SHP77 (cell line): ENCODE measurements at regions not wholly inside any gene's neighbourhood (a gene's known extent, or its start where the extent isn't known, plus 50 kb on each side); places are given as distances from the start of the nearest gene placed in this dataset.

Experiments used
- DNase-seq, 2 experiments: peaks; one replicate each; lab custom pipeline; 2025; lab: John Stamatoyannopoulos, UW

DNA sequence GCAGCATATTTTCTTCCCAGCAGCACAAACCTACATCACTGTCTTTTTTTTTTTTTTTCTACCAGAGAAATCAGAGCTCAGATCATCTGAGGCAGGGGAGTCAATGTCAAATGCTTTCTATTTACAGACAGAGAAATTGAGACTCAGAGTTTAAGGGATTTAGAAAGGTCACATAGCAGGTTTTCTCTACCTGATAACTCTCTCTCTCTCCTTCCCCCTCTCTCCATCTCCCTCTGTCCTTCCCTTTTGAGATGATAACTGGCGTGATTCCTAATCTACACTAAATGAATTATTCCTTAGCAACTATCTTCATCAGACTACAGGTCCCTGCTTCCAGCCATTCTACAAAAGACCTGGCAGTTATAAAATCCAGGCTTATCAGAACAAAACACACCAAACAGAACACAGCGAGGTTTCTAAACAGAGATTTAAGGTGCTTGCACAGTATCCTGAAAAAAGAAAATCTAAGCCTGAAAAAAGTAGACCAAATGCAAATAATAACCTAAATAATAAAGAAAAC is 161.6 kb upstream of the PKDCC start:
- no peak for DNase-seq

DNA sequence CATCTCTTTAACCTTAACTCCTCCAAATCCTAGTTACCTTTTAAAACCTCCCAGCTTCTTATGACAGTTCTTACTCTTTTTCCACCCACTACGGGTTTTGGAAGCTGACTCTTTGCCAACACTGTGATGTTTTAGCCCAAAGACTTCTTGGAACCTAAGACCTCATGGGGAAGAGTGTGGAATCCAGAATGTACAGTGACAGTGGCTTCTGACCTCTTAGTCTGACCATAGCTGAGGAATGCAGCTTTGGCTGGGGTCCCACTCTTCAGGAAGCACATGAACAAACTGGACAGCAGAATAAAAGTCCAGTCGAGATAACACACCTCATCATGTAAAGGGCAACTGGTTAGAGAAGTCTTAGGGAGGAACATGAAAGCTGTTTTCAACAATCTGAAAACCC is 161.1 kb upstream of the PKDCC start:
- DNase-seq, result no peak

DNA sequence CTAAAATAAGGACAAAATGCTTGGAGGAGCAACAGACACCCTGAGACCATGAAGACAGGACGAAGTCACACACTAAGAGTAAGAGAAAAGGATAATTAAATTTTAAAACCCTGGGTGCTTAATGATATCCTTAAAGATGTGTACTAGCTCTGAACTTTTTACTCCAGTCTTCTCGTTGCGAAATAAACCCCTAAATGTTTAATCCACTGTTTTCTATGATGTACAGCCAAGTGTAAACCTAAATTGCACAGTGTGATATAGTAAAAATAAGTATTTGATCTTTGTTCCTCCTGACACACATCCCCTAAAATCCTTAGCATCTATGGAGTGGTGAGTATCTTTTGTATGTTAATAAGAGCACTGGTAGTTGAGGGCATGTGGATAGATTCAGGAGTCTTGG is 157.5 kb upstream of the PKDCC start:
- DNase-seq, result no peak

DNA sequence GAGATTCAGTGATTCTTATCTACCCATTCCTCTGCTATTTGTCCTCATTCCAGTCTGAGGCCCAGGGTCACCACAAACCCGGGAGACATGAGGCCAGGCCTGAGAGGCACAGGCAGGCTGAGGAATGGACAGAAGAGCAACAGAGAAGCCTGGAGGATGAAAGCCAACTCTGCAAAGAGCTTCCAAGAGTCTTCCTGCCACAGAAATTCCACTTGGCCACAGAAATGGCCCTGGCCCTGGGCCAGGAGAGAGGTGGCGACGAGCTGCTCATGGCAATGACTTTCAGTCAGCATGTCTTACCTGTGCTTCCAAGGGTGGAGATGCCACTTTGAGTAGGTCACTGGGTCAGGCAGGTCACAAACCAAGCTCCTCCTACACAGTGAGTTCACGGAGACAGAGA is 155.3 kb upstream of the PKDCC start:
- DNase-seq, result no peak

DNA sequence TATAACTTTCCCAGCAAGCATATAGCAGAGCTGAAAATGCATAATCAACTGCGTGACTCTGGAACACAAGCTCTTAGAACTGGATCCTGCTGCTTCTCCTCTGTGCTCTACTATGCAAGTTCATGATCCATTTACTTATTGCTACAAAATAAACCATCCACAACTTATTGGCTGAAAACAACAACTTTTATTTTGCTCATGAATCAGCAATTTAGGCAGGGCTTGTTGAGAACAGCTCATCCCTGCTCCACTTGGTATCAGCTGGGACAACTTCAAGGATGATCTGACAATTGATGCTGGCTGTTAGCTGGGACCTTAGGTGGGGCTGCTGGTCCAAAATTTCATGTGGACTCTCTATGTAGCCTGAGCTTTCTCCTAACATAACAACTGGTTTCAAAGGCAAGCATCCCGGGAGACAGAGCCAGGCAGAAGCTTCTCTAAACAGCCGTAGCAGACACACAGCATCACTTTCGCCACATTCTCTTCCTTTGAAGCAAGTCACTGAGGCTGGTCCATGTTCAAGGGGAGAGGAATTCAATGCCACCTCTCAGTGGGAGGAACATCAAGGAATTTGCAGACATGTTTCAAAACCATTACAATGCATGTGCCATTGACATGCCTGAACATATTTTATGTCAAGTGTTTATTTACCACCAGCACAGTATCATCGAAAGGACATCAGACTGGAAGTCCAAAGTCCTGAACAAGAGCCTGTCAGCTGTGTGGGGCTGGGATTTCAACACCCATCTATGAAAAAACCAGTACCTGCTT is 153.1 kb upstream of the PKDCC start:
- DNase-seq, result no peak

DNA sequence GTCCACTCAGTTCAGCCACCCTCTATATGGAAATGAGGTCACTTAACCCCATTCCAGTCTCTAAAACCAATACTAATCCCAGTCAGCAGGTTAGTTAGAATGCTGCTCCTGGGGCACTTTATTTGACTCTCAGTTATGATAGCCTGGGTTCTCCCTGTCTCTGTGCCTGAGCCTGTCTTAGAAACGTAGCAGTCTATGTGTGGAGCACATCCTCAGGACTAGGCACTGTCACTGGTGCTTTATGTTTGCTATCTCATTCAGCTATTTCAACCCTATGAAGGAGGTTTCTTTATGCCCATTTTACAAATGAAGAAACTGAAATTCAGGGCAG is 152.5 kb upstream of the PKDCC start:
- DNase-seq, result no peak

DNA sequence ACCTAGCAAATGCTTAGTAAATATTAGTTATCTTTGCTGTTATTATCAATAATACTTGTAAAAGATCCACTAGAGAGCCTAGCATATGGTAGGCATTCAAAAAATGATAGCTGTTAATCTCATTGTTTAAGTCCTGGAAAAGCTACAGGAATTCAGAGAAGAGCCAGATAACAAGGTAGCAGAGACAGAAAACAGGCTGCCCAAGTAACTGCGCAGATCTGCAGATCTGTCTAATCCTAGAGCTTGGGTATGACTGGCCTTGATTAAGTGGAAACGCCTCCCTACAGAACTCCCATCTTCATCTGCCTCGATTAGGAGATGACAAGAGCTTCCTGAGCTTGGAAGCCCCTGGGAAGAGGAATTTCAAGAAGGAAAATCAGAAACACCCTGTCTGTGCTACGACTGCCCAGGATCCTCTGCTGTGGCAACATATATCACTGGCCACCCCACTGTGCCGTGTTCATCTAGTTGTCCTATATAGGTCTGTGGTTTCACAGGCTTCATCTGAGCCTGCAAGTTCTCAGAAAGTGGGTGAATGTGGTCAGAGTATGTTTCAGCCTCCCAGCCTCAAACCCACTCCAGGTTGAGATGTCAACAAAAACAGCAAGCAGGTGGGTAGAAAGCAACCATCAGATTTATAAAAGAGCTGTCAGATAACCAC is 151.5 kb upstream of the PKDCC start:
- no peak for DNase-seq

DNA sequence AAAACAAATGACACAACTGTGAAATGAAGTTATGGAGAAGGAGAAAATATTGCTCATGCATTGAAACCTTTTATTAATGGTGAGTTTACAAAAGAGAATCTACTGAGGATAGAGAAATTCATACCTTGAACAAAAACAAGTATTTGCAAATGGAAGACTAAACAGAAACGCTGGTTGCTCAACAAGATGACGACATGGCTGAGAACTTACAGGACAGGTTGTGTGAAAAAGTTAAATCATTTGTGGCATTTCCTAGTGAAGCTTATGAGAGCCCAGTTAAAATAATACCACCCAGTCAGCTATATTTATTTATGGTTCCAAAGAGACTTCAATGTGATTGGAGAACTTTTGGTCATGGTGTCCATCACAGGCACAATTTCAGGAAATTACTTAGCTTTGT is 148.6 kb upstream of the PKDCC start:
- DNase-seq, result no peak

DNA sequence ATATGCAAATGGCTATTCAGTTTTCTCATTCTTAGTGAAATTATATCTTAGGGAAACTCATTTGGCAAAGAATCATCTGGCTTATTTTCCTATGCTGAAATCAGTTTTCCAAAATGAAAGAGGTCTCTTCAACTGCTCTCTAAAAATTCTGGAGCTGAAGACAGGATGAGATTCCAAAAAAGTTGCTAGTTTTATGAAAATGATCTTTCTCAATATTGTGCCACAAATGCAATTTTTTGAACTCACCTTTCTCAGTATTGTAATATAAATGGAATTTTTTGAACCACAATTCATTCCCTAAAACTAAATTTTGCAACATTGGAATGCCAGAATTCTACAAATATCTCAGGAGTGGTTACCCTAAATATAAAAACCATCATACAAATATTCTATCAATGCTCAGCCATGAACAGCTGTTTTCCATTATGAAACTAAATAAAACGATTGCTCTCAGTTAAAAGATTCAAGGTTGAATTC is 147.7 kb upstream of the PKDCC start:
- no peak for DNase-seq

DNA sequence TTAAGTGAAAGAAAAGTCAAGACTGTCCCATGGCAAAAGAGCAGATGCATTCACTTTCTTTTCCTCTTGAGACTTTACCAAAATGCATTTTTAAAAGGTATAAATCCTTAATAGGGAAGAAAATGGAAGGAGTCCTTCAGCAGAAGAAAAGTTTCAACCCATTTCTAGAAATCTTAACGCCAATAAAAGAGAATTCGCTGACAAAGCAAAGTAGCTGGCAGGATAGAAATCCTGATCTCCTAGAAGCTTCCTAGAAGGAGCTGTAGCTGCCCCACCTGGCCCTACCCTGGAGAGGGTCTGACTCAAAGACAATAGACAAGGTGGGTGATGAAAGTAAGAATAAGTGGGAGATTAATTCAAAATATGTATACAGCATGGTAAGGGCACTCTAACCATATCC is 144.9 kb upstream of the PKDCC start:
- DNase-seq, result no peak

DNA sequence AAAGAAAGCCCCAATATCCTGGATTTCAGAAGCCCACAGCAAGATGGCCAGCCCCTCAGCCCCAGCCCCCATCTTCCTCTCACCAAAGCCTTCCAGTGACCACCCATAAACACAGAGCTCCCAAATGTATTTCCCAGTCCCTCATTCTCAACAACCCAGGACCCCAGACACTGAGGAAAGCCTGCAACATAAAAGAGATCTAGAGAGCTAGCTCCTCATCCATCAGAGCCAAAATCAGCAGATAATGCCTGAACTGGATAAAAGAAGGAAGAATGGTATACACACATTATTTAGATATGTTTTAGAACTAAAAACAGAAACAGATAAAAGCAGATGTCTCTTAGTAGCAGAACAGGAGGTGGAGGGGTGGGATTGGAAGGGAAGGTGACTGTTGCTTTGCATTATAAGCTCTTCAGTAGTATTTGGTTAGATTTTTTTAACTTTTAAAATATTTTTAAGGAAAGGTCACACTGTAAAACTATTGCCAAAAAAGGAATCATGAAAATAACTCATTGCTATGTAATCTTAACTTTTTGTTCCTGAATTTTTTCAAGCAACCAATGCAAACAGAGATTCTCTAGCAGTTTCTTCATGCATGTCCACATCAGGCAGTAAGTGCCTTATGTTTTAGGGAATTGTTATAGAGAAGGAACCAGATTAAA is 144.2 kb upstream of the PKDCC start:
- DNase-seq, result no peak

DNA sequence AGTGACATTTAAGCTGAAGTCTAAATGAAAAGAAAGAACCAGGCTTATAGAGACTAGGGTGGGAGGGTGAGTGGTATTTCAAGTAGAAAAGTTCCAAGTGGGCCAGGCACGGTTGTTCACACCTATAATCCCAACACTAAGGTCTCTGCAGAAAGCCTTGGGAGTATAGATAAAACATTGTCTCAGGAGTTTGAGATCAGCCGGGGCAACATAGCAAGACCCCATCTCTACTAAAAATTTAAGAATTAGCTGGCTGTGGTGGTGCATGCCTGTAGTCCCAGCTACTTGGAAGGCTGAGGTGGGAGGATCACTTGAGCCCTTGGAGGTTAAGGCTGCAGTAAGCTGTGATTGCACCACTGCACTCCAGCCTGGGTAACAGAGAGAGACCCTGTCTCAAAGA is 143.4 kb upstream of the PKDCC start:
- no peak for DNase-seq

DNA sequence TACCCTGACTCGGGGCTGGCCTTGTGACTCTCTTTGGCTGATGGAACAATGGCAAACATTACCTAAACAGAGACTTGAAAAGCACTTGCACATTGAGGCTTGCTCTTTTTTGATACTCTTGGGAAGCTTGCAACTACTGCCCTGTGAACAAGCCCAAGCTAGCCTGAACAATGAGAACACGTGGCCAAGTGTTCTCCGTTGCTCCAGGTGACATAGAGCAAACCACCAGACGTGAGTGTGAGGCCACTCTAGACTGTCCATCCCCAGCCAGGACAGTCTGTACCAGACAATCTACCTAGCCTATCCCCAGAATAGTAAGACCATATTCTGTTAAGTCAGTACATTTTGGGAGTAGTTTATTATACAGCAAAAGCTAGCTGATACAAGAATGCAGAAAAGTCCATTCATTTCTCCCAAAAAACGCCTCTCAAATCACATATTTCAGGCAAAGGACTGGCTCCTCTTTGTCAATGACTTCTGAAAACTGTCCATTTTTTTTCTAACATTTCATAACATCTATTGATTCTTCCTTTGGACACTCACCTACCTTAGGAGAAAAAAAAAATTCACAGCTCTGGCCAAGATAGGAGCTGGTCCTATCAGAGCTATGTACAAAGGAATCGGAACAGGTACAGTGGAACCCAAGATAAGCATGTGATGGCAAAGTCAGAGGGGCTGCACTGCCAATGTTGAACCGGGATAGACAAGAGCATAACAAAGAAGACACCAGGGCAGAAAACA is 142.1 kb upstream of the PKDCC start:
- no peak for DNase-seq

DNA sequence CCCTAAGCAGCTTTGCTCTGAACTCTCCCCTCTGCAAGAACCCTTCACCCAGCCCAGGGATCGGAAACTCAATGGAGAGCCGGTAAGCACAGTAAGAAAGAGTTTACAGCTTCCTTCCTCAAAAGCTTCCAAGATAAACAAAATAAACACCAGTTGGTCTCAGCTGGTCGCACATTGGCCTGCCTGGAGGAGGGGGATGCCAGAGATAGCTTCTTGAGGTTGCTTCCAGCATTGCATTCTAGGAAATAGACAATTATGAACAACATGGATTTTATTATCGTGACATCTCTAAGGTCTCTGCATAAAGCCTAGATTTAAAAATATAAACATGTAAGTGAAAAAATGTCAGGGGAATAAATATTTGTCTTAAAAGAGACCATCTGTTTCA is 141.5 kb upstream of the PKDCC start:
- no peak for DNase-seq

DNA sequence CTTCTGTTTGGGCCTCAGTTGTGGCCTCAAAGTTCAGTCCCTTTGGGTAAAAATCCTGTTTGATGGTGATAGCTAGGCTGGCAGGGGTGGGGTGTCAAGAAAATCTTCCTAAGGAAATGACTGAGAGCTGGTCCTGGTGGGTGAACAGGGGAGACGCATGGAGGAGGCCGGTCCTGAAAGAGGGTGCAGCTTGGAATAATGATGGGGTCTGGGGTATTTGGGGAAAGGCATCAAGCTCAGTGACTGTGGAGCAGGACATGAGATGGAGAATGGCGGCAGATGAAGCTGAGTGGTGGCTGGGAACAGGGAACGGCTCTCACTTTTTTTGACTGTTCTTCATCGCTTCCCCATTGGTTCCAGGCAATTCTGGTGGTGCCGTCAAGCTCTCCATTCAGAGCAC is 140.7 kb upstream of the PKDCC start:
- DNase-seq, result no peak

DNA sequence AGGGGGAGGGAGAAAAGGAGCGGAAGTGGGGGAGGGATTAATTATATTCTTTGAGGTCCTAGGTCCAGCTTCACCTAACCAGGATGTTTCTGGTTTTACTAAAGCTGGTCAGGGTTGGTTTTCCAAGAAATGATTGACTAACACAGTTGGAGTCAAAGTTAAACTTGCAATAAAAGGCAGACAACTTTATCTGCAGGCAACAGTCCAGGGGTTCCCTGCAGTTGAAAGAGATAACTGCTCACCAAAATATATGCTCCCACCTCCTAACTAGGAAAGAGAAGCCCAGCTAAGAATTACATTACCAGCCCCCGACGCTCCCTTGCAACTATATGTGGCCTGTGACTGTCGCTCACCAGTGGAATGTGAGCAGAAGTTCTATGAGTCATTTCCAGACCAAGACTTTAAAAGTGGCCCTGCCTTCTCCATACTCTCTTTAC is 140.0 kb upstream of the PKDCC start:
- no peak for DNase-seq

DNA sequence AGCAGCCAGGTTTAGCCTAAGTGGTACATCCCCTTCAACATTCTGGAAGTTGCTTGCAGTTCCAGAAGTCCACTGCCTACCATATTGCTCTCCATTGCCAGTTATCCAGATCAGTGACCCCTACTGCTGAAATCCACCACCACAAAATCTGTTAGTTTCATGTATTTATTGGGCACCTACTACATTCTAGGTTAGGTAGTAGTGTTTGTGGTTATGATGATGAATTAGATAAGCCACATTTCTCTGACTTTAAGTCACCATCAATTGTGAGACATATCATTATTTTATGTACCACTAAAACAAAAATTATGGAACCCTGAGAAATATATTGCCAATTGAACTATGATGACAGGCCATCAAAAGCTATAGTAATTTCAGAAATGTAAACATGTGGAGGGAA is 139.5 kb upstream of the PKDCC start:
- no peak for DNase-seq

DNA sequence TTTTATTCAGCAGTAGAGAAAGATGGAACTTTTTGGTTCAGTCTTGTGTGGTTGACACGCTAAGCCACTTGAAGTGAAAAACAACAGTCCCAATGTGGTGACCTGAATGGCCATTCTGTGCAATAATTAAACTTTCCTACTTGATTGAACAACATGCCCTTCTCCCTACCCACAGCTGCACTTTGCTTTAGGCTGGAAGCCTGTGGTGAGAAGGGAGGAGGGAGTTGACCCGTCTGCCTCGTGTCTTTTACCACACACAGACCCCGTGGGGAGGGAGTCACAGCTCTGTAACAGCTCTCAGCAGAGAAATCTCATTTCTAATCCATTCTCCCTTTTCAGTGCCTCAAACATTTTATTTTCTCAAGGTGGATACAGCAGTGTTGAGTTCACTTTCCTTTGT is 138.2 kb upstream of the PKDCC start:
- DNase-seq, result no peak

DNA sequence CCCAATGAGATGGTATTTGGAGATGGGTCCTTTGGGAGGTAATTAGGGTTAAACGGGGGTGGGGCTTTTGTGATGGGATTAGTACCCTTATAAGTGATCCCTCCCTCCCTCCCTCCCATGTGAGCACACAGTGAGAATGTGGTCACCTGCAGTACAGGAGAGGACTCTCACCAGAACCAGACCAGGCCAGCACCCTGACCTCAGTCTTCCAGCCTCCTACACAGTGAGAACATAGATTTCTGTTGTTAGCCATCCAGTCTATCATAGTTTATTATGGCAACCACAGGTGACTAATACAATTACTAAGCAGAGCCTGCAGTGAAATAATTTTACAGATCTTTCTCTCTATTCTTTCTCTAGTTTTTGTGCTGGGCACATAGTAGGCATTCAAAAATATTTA is 137.7 kb upstream of the PKDCC start:
- no peak for DNase-seq

DNA sequence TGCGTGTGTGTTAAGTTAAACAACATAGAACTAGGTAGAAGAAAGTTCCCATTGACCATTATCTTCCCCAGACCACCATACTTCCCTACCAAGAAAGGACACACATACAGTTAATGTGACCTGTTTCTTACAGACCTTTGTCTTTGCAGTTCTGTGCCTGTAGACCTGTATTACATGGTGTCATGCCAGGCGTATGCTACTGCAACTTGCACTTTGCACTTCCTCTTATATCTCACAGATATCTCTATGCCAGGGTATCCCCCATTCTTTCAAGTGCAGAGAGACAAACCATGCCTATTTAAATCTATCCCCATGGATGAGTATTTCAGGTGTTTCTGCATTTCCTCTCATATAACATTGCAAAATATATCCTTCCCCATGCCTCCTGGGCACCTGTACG is 136.8 kb upstream of the PKDCC start:
- no peak for DNase-seq

DNA sequence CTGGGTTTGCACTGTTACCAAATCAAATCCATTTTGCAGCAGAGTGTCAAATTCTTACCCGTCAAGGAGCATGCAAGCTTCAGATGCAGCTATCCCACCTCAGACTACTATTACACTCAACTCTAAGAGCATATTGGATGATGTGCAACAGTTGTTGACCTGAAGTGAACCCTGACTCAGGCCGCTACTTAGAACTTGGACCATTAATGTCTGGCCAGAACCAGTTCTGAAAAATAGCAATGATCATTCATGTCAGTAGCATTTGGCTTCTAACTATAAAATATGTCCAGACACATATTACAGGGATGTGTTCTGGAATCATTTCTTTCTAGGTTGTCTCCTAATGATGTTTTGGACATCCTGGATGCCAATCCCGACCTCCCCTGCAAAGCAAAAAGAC is 135.5 kb upstream of the PKDCC start:
- no peak for DNase-seq

DNA sequence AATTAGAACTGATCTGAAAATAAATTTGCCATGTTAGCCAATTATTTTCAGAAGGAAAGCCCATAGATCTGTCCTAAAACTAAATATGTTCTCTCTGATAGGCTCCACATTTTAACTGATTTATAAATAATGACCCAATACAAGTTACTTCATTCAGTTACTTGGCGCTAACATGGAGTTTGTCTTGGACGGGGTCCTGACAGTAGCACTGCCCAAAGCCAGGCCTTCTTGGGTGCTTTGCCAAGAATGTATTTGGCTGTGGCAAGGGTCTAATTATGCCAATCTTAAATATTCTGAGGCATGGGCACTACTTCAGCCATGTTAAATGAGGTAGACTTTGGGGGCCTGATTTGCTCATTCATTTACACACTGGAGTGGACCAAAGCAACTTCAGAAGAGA is 135.0 kb upstream of the PKDCC start:
- no peak for DNase-seq

DNA sequence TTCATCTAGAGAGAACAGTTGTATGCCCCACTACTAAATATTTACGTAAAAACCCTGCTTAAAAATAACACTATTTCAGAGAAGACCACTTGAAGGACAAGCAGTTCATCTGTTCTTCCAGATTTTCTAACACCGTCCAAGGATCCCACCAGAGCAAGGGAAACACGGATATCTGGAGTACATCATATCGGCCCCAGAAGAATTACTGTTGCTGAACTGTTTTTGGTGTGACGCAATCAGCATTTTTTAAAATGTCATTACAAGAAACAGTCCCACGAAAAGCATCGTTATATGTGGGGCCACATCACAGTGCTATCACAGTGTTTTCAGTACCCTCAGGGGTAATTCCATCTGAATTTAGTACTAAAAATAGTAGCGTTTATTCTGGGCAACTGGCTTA is 134.5 kb upstream of the PKDCC start:
- DNase-seq, result no peak
